ENCODE measurements at regions not wholly inside any gene's neighbourhood (a gene's known extent, or its start where the extent isn't known, plus 50 kb on each side); places are given as distances from the start of the nearest gene placed in this dataset.

- Histone ChIP-seq H3K36me3 (ENCODE audit: control insufficient read depth, insufficient read depth, low read length) (no peaks in the 10 kb centered on the region), H2AFZ (no peak overlapping the region), H3K4me1 (no peaks in the 10 kb centered on the region), H3K79me2 (no peaks in the 10 kb centered on the region), H3K9ac (no peak overlapping the region), H3K27ac (no peak overlapping the region), H3K9me3 (ENCODE audit: control insufficient read depth, low read length) (no peaks in the 10 kb centered on the region), H3K4me3 (ENCODE audit: low read depth, low read length) (no peak overlapping the region), H3K4me2 (ENCODE audit: low read length) (no peak overlapping the region), H3K27me3 (ENCODE audit: control insufficient read depth, insufficient read depth, low read length) (peaks cover 4% of the 10 kb centered on the region)
- TF ChIP-seq CTCF (IDR thresholded peaks at IDR 0.05): no peak
Observed at GRCh38 chr1:239896569-239896968, 195.1 kb upstream of the FMN2 start.

GRCh38 chr1:239896980-239897379, 194.7 kb upstream of the FMN2 start:
- Histone ChIP-seq H3K27ac (no peak overlapping the region), H3K9ac (no peak overlapping the region), H3K4me3 (ENCODE audit: low read depth, low read length) (no peak overlapping the region), H3K4me2 (ENCODE audit: low read length) (no peak overlapping the region), H3K4me1 (no peaks in the 10 kb centered on the region), H3K36me3 (ENCODE audit: control insufficient read depth, insufficient read depth, low read length) (no peaks in the 10 kb centered on the region), H3K27me3 (ENCODE audit: control insufficient read depth, insufficient read depth, low read length) (peaks cover 4% of the 10 kb centered on the region), H2AFZ (no peak overlapping the region), H3K79me2 (no peaks in the 10 kb centered on the region), H3K9me3 (ENCODE audit: control insufficient read depth, low read length) (no peaks in the 10 kb centered on the region)
- no peak for TF ChIP-seq CTCF (IDR thresholded peaks at IDR 0.05)

DNA sequence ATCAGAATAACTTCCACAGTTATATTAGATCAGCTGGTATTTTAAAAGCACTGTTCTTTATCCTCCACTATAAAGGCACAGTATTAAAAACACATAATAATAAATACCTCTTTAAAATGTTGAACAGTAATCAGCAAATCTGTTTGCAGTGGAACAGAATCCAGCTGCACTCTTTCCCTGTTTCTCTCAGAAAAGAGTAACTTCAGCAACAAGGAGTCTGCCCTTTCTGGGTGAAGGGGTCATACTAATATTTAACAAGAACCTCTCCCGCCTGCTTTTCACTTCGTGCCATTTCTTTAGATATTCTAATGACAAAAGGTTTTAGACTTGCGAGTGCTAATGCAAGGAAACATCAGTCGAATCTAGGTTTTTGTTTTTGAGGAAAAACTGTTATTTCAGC, 194.2 kb upstream of the FMN2 start:
- no peaks in the 10 kb centered on the region for H3K36me3 ChIP-seq (ENCODE audit: control insufficient read depth, insufficient read depth, low read length)
- H3K79me2 ChIP-seq: no peaks in the 10 kb centered on the region
- TF ChIP-seq CTCF (IDR thresholded peaks at IDR 0.05): no peak
- H3K9me3 ChIP-seq (ENCODE audit: control insufficient read depth, low read length): no peaks in the 10 kb centered on the region
- no peak overlapping the region for H3K4me3 ChIP-seq (ENCODE audit: low read depth, low read length)
- no peak overlapping the region for H3K27ac ChIP-seq
- H3K27me3 ChIP-seq (ENCODE audit: control insufficient read depth, insufficient read depth, low read length): peaks cover 4% of the 10 kb centered on the region
- H3K4me2 ChIP-seq (ENCODE audit: low read length): no peak overlapping the region
- H3K4me1 ChIP-seq: no peaks in the 10 kb centered on the region
- no peak overlapping the region for H2AFZ ChIP-seq
- no peak overlapping the region for H3K9ac ChIP-seq

GRCh38 chr1:239898062-239898730, 193.5 kb upstream of the FMN2 start:
- H3K4me3 ChIP-seq (ENCODE audit: low read depth, low read length): no peak overlapping the region
- no peak overlapping the region for H3K9ac ChIP-seq
- H3K27ac ChIP-seq: no peak overlapping the region
- peak overlapping the region; percentile 54 for H2AFZ ChIP-seq
- no peak overlapping the region for H3K4me2 ChIP-seq (ENCODE audit: low read length)
- TF ChIP-seq CTCF (IDR thresholded peaks at IDR 0.05): peak; percentile 79
- H3K9me3 ChIP-seq (ENCODE audit: control insufficient read depth, low read length): no peaks in the 10 kb centered on the region
- no peaks in the 10 kb centered on the region for H3K4me1 ChIP-seq
- H3K27me3 ChIP-seq (ENCODE audit: control insufficient read depth, insufficient read depth, low read length): peaks cover 4% of the 10 kb centered on the region
- H3K36me3 ChIP-seq (ENCODE audit: control insufficient read depth, insufficient read depth, low read length): no peaks in the 10 kb centered on the region
- H3K79me2 ChIP-seq: no peaks in the 10 kb centered on the region

DNA sequence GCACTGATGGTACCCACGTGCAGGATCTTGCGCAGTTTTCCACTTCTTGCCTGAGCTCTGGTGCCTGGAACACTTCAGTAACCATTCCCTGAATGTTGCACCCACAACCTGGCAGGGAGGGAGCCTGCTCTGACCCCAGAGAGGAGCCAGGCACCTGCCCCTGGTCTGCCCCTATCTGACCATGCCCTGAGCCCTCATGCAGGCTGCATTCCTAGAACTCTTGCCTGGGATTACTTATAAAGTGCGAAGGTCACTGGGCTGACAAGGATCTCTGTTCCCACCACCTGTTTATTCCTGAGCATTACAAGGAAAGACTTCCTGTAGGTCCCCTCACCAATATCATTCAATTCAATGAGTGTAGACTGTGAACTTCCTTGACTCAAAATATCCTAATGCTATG, 191.9 kb upstream of the FMN2 start:
- H3K9me3 ChIP-seq (ENCODE audit: control insufficient read depth, low read length): no peaks in the 10 kb centered on the region
- peaks cover 4% of the 10 kb centered on the region for H3K27me3 ChIP-seq (ENCODE audit: control insufficient read depth, insufficient read depth, low read length)
- H3K4me2 ChIP-seq (ENCODE audit: low read length): no peak overlapping the region
- no peak overlapping the region for H3K9ac ChIP-seq
- TF ChIP-seq CTCF (IDR thresholded peaks at IDR 0.05): no peak
- no peaks in the 10 kb centered on the region for H3K79me2 ChIP-seq
- no peaks in the 10 kb centered on the region for H3K36me3 ChIP-seq (ENCODE audit: control insufficient read depth, insufficient read depth, low read length)
- H2AFZ ChIP-seq: no peak overlapping the region
- H3K4me3 ChIP-seq (ENCODE audit: low read depth, low read length): no peak overlapping the region
- H3K27ac ChIP-seq: no peak overlapping the region
- H3K4me1 ChIP-seq: no peaks in the 10 kb centered on the region
